Loucy (cell line): ENCODE measurements at regions not wholly inside any gene's neighbourhood (a gene's known extent, or its start where the extent isn't known, plus 50 kb on each side); places are given as distances from the start of the nearest gene placed in this dataset.
"Not testable (repeated sequence)": the region's sequence is repeated elsewhere in the genome, so short reads cannot be mapped to it uniquely, and the experiment has no call there.

Experiments used
- H2AFZ ChIP-seq: fragments of 200-600 bp; sonication (generic); 2 replicates; pipeline ENCODE4 v1.6.0; 2016; ENCODE audit warnings: antibody characterized with exemption, mild to moderate bottlenecking, low read length, moderate library complexity
- H3F3A ChIP-seq: fragments of 200-600 bp; 2 replicates; pipeline ENCODE4 v1.6.0; 2016; ENCODE audit warnings: antibody characterized with exemption, low read depth, mild to moderate bottlenecking
- H3K27me3 ChIP-seq: fragments of 200-600 bp; sonication (generic); 2 replicates; pipeline ENCODE4 v1.6.1; 2014; ENCODE audit warnings: low read length, mild to moderate bottlenecking; ENCODE audit not compliant: insufficient read depth, poor library complexity, severe bottlenecking
- H3K36me3 ChIP-seq: fragments of 200-600 bp; sonication (generic); 2 replicates; pipeline ENCODE4 v1.6.1; 2016; ENCODE audit warnings: low read length; ENCODE audit not compliant: insufficient read depth
- H3K4me1 ChIP-seq: fragments of 200-600 bp; sonication (generic); 2 replicates; pipeline ENCODE4 v1.5.1; 2014; ENCODE audit warnings: low read length, mild to moderate bottlenecking; ENCODE audit not compliant: insufficient read depth, poor library complexity, severe bottlenecking
- H3K4me2 ChIP-seq: fragments of 200-600 bp; sonication (generic); 2 replicates; pipeline ENCODE4 v1.6.0; 2014; ENCODE audit warnings: antibody characterized with exemption, low read length, low read depth, mild to moderate bottlenecking; ENCODE audit not compliant: poor library complexity, severe bottlenecking
- H3K4me3 ChIP-seq: fragments of 200-600 bp; sonication (generic); 2 replicates; pipeline ENCODE4 v1.5.1; 2014; ENCODE audit warnings: low read length, mild to moderate bottlenecking, mixed read lengths; ENCODE audit not compliant: poor library complexity, severe bottlenecking
- H3K79me2 ChIP-seq: fragments of 200-600 bp; sonication (generic); 2 replicates; pipeline ENCODE4 v1.6.1; 2014; ENCODE audit warnings: low read length; ENCODE audit not compliant: insufficient read depth
- H3K9ac ChIP-seq: fragments of 200-600 bp; sonication (generic); 2 replicates; pipeline ENCODE4 v1.6.0; 2014; ENCODE audit warnings: mild to moderate bottlenecking, low read depth, low read length, moderate library complexity; ENCODE audit not compliant: poor library complexity, severe bottlenecking
- H3K9me2 ChIP-seq: fragments of 200-600 bp; sonication (generic); replicated peaks from 2 replicates; pipeline ENCODE4 v1.6.1; 2016; ENCODE audit warnings: low read depth, low read length, mixed read lengths
- H3K9me3 ChIP-seq: fragments of 200-600 bp; sonication (generic); 2 replicates; pipeline ENCODE4 v1.6.1; 2014; ENCODE audit warnings: mild to moderate bottlenecking, antibody characterized with exemption, low read length, low read depth; ENCODE audit not compliant: insufficient read depth
- H4K20me1 ChIP-seq: fragments of 200-600 bp; sonication (generic); 2 replicates; pipeline ENCODE4 v1.6.0; 2014; ENCODE audit warnings: antibody characterized with exemption, low read length, mild to moderate bottlenecking; ENCODE audit not compliant: insufficient read depth, poor library complexity, severe bottlenecking
- CTCF ChIP-seq: fragments of 200-600 bp; sonication (generic); conservative IDR thresholded peaks from 2 replicates; pipeline ENCODE4 v1.5.1; 2014; ENCODE audit warnings: mild to moderate bottlenecking, antibody characterized with exemption, low read length
- EZH2phosphoT487 ChIP-seq: fragments of 200-600 bp; IDR thresholded peaks from 2 replicates; pipeline ENCODE4 v1.6.1; 2018; ENCODE audit warnings: antibody characterized with exemption, mild to moderate bottlenecking, moderate library complexity, borderline replicate concordance

GRCh38 chr14:53398616-53399015, 245.5 kb upstream of the DDHD1 start:
- H3K4me2 ChIP-seq = no peak overlapping the region
- no peaks in the 10 kb centered on the region; the same call in 1 of the 2 replicates for H3K9me3 ChIP-seq
- H3K9ac ChIP-seq = no peak overlapping the region
- H3K36me3 ChIP-seq = no peaks in the 10 kb centered on the region
- no peak overlapping the region for H2AFZ ChIP-seq
- no peaks in the 10 kb centered on the region for H3F3A ChIP-seq
- H3K27me3 ChIP-seq = no peaks in the 10 kb centered on the region
- no peaks in the 10 kb centered on the region for H3K9me2 ChIP-seq
- H3K4me1 ChIP-seq = no peaks in the 10 kb centered on the region
- TF ChIP-seq CTCF (no peak), EZH2phosphoT487 (no peak)
- no peaks in the 10 kb centered on the region for H3K79me2 ChIP-seq
- H4K20me1 ChIP-seq = no peaks in the 10 kb centered on the region
- no peak overlapping the region for H3K4me3 ChIP-seq

DNA sequence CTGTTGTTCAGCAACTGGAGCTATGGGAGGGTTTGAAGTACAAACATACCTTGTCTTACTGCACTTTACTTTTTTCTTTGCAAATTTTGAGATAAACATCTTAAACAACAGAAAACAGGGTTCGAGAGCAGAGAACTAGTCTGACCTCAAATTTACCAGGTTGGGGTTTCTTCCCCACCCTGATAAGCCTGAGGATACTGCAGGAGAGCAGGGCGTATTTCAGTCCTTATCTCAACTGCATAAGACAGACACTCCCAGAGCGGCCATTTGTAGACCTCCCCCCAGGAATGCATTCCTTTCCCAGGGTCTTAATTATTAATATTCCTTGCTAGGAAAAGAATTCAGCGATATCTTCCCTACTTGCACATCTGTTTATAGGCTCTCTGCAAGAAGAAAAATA, 242.1 kb upstream of the DDHD1 start:
- not testable (repeated sequence) for H3K27me3 ChIP-seq, H3K4me1 ChIP-seq, H3K9me2 ChIP-seq, H2AFZ ChIP-seq, H3K36me3 ChIP-seq, H3K4me3 ChIP-seq, H3K9ac ChIP-seq, H3K9me3 ChIP-seq, H3F3A ChIP-seq, H3K4me2 ChIP-seq, H4K20me1 ChIP-seq, H3K79me2 ChIP-seq

DNA sequence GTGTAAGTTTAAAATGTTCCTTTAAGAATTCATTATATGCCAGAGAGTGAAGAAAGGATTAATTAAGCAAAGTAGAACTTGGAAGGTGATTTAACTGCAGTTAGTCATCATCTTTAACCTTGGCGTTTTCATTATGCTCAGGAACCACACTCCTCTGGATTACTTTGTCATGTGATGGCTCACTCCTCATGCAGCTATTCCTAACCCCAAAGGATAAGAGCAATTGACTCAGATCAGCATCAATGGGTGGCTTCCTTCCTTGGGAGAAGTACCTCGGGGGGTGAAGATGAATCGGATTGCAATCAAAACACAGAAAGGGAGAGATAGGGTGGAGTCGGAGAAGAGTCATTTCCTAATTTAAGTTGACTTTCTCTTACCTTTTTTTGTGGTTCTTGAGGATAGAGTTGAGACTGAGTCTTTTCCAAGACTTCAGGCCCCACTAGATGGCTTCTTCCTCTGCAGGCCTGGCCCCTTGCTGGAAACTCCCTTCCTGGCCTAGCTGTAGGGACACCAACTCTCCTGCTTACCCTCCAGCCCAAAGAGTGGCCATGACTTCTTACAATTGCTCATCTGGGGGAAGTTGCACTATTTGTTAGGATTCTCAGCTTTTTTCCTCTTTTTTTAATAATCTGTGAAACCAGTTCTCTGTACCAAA, 238.6 kb upstream of the DDHD1 start:
- no peak overlapping the region for H3K4me2 ChIP-seq
- no peak overlapping the region for H3K4me3 ChIP-seq
- no peaks in the 10 kb centered on the region for H3K36me3 ChIP-seq
- H3K4me1 ChIP-seq = no peaks in the 10 kb centered on the region
- no peaks in the 10 kb centered on the region for H3K79me2 ChIP-seq
- H2AFZ ChIP-seq = no peak overlapping the region
- H3K27me3 ChIP-seq = no peaks in the 10 kb centered on the region
- H4K20me1 ChIP-seq = no peaks in the 10 kb centered on the region
- H3K9me2 ChIP-seq = no peaks in the 10 kb centered on the region
- no peaks in the 10 kb centered on the region; the same call in 1 of the 2 replicates for H3K9me3 ChIP-seq
- TF ChIP-seq EZH2phosphoT487 = no peak
- TF ChIP-seq CTCF = no peak
- no peaks in the 10 kb centered on the region for H3F3A ChIP-seq
- H3K9ac ChIP-seq = no peak overlapping the region

- Histone ChIP-seq H3K36me3 (no peaks in the 10 kb centered on the region), H3K9me2 (no peaks in the 10 kb centered on the region), H3K4me3 (no peak overlapping the region), H3K4me1 (no peaks in the 10 kb centered on the region), H3K9me3 (no peaks in the 10 kb centered on the region; the same call in 1 of the 2 replicates), H3K9ac (no peak overlapping the region), H4K20me1 (no peaks in the 10 kb centered on the region), H3K4me2 (no peak overlapping the region), H3K79me2 (no peaks in the 10 kb centered on the region), H2AFZ (no peak overlapping the region), H3K27me3 (no peaks in the 10 kb centered on the region), H3F3A (no peaks in the 10 kb centered on the region)
- no peak for TF ChIP-seq EZH2phosphoT487
- TF ChIP-seq CTCF = no peak
Observed at GRCh38 chr14:53391156-53391555, 238.0 kb upstream of the DDHD1 start.
